Liver (tissue), 7 donors: ENCODE measurements at regions not wholly inside any gene's neighbourhood (a gene's known extent, or its start where the extent isn't known, plus 50 kb on each side); places are given as distances from the start of the nearest gene placed in this dataset.

Source experiments
- DNase-seq: peaks from one replicate; pipeline ENCODE4 v3.0.0-alpha.2; 2017; ENCODE audit warnings: low spot score
- H3K27ac ChIP-seq, 2 donors: one replicate each; pipeline ENCODE4 v1.7.0; 2013; ENCODE audit warnings: inconsistent platforms in 2 of 2, low read length in 2 of 2, control low read depth in 1 of 2, low read depth in 1 of 2, mild to moderate bottlenecking in 1 of 2
- H3K27me3 ChIP-seq, 4 donors: one replicate each; pipeline versions ENCODE4 v1.6.1 to v1.7.0; 2013; ENCODE audit warnings: low read length in 3 of 4, inconsistent platforms in 1 of 4, mild to moderate bottlenecking in 1 of 4, moderate library complexity in 1 of 4; ENCODE audit not compliant: control insufficient read depth in 4 of 4, insufficient read depth in 4 of 4
- H3K36me3 ChIP-seq, 4 donors: one replicate each; pipeline versions ENCODE4 v1.6.1 to v1.7.0; 2013; ENCODE audit warnings: low read length in 3 of 4, mild to moderate bottlenecking in 3 of 4, low read depth in 1 of 4, moderate library complexity in 1 of 4; ENCODE audit not compliant: control insufficient read depth in 4 of 4, insufficient read depth in 3 of 4
- H3K4me1 ChIP-seq, 4 donors: one replicate each; pipeline versions ENCODE4 v1.6.1 to v1.7.0; 2013; ENCODE audit warnings: low read length in 3 of 4, mild to moderate bottlenecking in 3 of 4, moderate library complexity in 1 of 4; ENCODE audit not compliant: control insufficient read depth in 4 of 4, insufficient read depth in 4 of 4
- H3K4me3 ChIP-seq, 3 donors: one replicate each; pipeline versions ENCODE4 v1.6.1 to v1.7.0; 2013; ENCODE audit warnings: low read length in 3 of 3, control low read depth in 1 of 3, low read depth in 1 of 3, mild to moderate bottlenecking in 1 of 3
- H3K9ac ChIP-seq, 2 donors: one replicate each; pipeline ENCODE4 v1.7.0; 2013; ENCODE audit warnings: low read length in 2 of 2, mild to moderate bottlenecking in 2 of 2, moderate library complexity in 2 of 2, control low read depth in 1 of 2, low read depth in 1 of 2
- H3K9me3 ChIP-seq, 4 donors: one replicate each; pipeline versions ENCODE4 v1.6.1 to v1.7.0; 2013; ENCODE audit warnings: low read length in 3 of 4; ENCODE audit not compliant: control insufficient read depth in 4 of 4
- ATF3 ChIP-seq: IDR thresholded peaks from 2 replicates; pipeline ENCODE4 v1.6.1; 2016; ENCODE audit warnings: antibody characterized with exemption
- EGR1 ChIP-seq, 2 donors: IDR thresholded peaks; 2 replicates each; pipeline ENCODE4 v1.6.1; 2016 to 2018; ENCODE audit warnings: antibody characterized with exemption in 2 of 2, low read depth in 2 of 2
- FOXA2 ChIP-seq: IDR thresholded peaks from 2 replicates; pipeline ENCODE4 v1.6.1; 2016; ENCODE audit warnings: antibody characterized with exemption
- HNF4A ChIP-seq, 2 donors: conservative IDR thresholded peaks; 2 replicates each; pipeline ENCODE4 v1.6.1; 2016; ENCODE audit warnings: antibody characterized with exemption in 2 of 2, mild to moderate bottlenecking in 2 of 2
- HNF4G ChIP-seq: IDR thresholded peaks from 2 replicates; pipeline ENCODE4 v1.6.1; 2016; ENCODE audit warnings: antibody characterized with exemption
- MAX ChIP-seq: IDR thresholded peaks from 2 replicates; pipeline ENCODE4 v1.6.1; 2016; ENCODE audit warnings: antibody characterized with exemption
- NR2F2 ChIP-seq: IDR thresholded peaks from 2 replicates; pipeline ENCODE4 v1.6.1; 2016; ENCODE audit warnings: antibody characterized with exemption
- RAD21 ChIP-seq, 2 donors: IDR thresholded peaks; 2 replicates each; pipeline ENCODE4 v1.6.1; 2016; ENCODE audit warnings: antibody characterized with exemption in 2 of 2, mild to moderate bottlenecking in 2 of 2
- REST ChIP-seq: IDR thresholded peaks from 2 replicates; pipeline ENCODE4 v1.6.1; 2016; ENCODE audit warnings: antibody characterized with exemption, mild to moderate bottlenecking
- RXRA ChIP-seq, 2 donors: IDR thresholded peaks; 2 replicates each; pipeline ENCODE4 v1.6.1; 2017 to 2018; ENCODE audit warnings: antibody characterized with exemption in 2 of 2, mild to moderate bottlenecking in 1 of 2
- SP1 ChIP-seq: IDR thresholded peaks from 2 replicates; pipeline ENCODE4 v1.6.1; 2018; ENCODE audit warnings: antibody characterized with exemption, mild to moderate bottlenecking
- TAF1 ChIP-seq: conservative IDR thresholded peaks from 2 replicates; pipeline ENCODE4 v1.6.1; 2016; ENCODE audit warnings: antibody characterized with exemption, mild to moderate bottlenecking
- ZBTB33 ChIP-seq: IDR thresholded peaks from 2 replicates; pipeline ENCODE4 v1.6.1; 2016; ENCODE audit warnings: antibody characterized with exemption
- WGBS: extraction: QIAGEN DNeasy Blood & Tissue Kit; methylation state at CpG from one replicate; pipeline ENCODE4 v1.1.7; 2013; 5-methylcytosine and 5-hydroxymethylcytosine counted together
- donor health status: healthy.
- donor health status: healthy.
- donor health status: healthy.
- donor health status: healthy.

- Histone ChIP-seq H3K27me3 (no peaks in the 10 kb centered on the region), H3K36me3 (no peaks in the 10 kb centered on the region), H3K27ac (no peak overlapping the region), H3K4me1 (no peaks in the 10 kb centered on the region), H3K9ac (no peak overlapping the region), H3K4me3 (no peak overlapping the region), H3K9me3 (peaks cover 0 to 4% (median 0%) of the 10 kb centered on the region in 4 donors)
- no peak for DNase-seq
- no peak for TF ChIP-seq RXRA (IDR thresholded peaks at IDR 0.05)
- TF ChIP-seq ATF3, result no peak
- TF ChIP-seq FOXA2, result no peak
- TF ChIP-seq ZBTB33, result no peak
- no peak for TF ChIP-seq HNF4G
- no peak for TF ChIP-seq NR2F2
- no peak for TF ChIP-seq MAX
Measured at GRCh38 chr5:56302027-56302426, 68.9 kb upstream of the ANKRD55 start.

- Histone ChIP-seq H3K9me3 (no peaks in the 10 kb centered on the region), H3K9ac (no peak overlapping the region), H3K4me1 (no peaks in the 10 kb centered on the region), H3K4me3 (no peak overlapping the region), H3K27me3 (no peaks in the 10 kb centered on the region), H3K36me3 (no peaks in the 10 kb centered on the region), H3K27ac (no peak overlapping the region)
- WGBS, result 77% methylated on average over 2 of the region's 2 CpGs
- no peak for TF ChIP-seq EGR1 (IDR thresholded peaks at IDR 0.05; ENCODE audit: low read depth in 2 of 2)
- no peak for TF ChIP-seq HNF4A (conservative IDR thresholded peaks at IDR 0.05)
- no peak for TF ChIP-seq REST
- TF ChIP-seq ZBTB33, result no peak
- TF ChIP-seq SP1, result no peak
- TF ChIP-seq NR2F2, result no peak
- no peak for TF ChIP-seq MAX
- TF ChIP-seq RAD21 (IDR thresholded peaks at IDR 0.05), result no peak
- no peak for TF ChIP-seq HNF4G
- no peak for TF ChIP-seq TAF1
- no peak for DNase-seq
Measured at GRCh38 chr5:56301069-56301468, 67.9 kb upstream of the ANKRD55 start.
